ENCODE measurements at regions not wholly inside any gene's neighbourhood (a gene's known extent, or its start where the extent isn't known, plus 50 kb on each side); places are given as distances from the start of the nearest gene placed in this dataset.
A peak's percentile ranks its signal among the peaks of the same experiment; 100 is the strongest.
"Not testable (repeated sequence)": the region's sequence is repeated elsewhere in the genome, so short reads cannot be mapped to it uniquely, and the experiment has no call there.

- Histone ChIP-seq H3K27me3 (ENCODE audit: insufficient read depth, low read length) (peaks cover 14% of the 10 kb centered on the region), H3K36me3 (ENCODE audit: insufficient read depth, low read length) (no peaks in the 10 kb centered on the region), H3K4me3 (ENCODE audit: low read depth, low read length) (no peak overlapping the region)
Measured at GRCh38 chr4:54403700-54404453, 174.8 kb downstream of the PDGFRA start.

GRCh38 chr4:54409270-54409817 is 180.3 kb downstream of the PDGFRA start:
- H3K4me3 ChIP-seq (ENCODE audit: low read depth, low read length); H3K79me2 ChIP-seq (ENCODE audit: control insufficient read depth, insufficient read depth, low read length, unreplicated experiment); H3K4me1 ChIP-seq (ENCODE audit: control insufficient read depth, insufficient read depth, low read length, unreplicated experiment); H3K27ac ChIP-seq (ENCODE audit: low read depth, low read length); H2AFZ ChIP-seq (ENCODE audit: low read length, unreplicated experiment); H3K36me3 ChIP-seq (ENCODE audit: insufficient read depth, low read length): not testable (repeated sequence)
- H3K27me3 ChIP-seq (ENCODE audit: insufficient read depth, low read length): peaks cover 14% of the 10 kb centered on the region

More at GRCh38 chr4:54403700-54404453, 174.8 kb downstream of the PDGFRA start:
- Histone ChIP-seq H3K79me2 (ENCODE audit: control insufficient read depth, insufficient read depth, low read length, unreplicated experiment) (no peaks in the 10 kb centered on the region), H2AFZ (ENCODE audit: low read length, unreplicated experiment) (no peak overlapping the region), H3K27ac (ENCODE audit: low read depth, low read length) (no peak overlapping the region), H3K4me1 (ENCODE audit: control insufficient read depth, insufficient read depth, low read length, unreplicated experiment) (peaks cover 9% of the 10 kb centered on the region)

GRCh38 chr4:54414545-54414944 is 185.5 kb downstream of the PDGFRA start:
- Histone ChIP-seq H3K4me1 (ENCODE audit: control insufficient read depth, insufficient read depth, low read length, unreplicated experiment) (no peaks in the 10 kb centered on the region), H3K27ac (ENCODE audit: low read depth, low read length) (no peak overlapping the region), H3K27me3 (ENCODE audit: insufficient read depth, low read length) (no peaks in the 10 kb centered on the region), H3K4me3 (ENCODE audit: low read depth, low read length) (no peak overlapping the region), H2AFZ (ENCODE audit: low read length, unreplicated experiment) (no peak overlapping the region), H3K79me2 (ENCODE audit: control insufficient read depth, insufficient read depth, low read length, unreplicated experiment) (no peaks in the 10 kb centered on the region), H3K36me3 (ENCODE audit: insufficient read depth, low read length) (no peaks in the 10 kb centered on the region)

GRCh38 chr4:54417476-54417875 is 188.4 kb downstream of the PDGFRA start:
- no peak overlapping the region for H2AFZ ChIP-seq (ENCODE audit: low read length, unreplicated experiment)
- H3K27me3 ChIP-seq (ENCODE audit: insufficient read depth, low read length): no peaks in the 10 kb centered on the region
- H3K36me3 ChIP-seq (ENCODE audit: insufficient read depth, low read length): no peaks in the 10 kb centered on the region
- H3K27ac ChIP-seq (ENCODE audit: low read depth, low read length): no peak overlapping the region
- H3K4me1 ChIP-seq (ENCODE audit: control insufficient read depth, insufficient read depth, low read length, unreplicated experiment): no peaks in the 10 kb centered on the region
- no peaks in the 10 kb centered on the region for H3K79me2 ChIP-seq (ENCODE audit: control insufficient read depth, insufficient read depth, low read length, unreplicated experiment)
- no peak overlapping the region for H3K4me3 ChIP-seq (ENCODE audit: low read depth, low read length)

- Histone ChIP-seq H3K27ac (ENCODE audit: low read depth, low read length) (no peak overlapping the region), H3K4me1 (ENCODE audit: control insufficient read depth, insufficient read depth, low read length, unreplicated experiment) (no peaks in the 10 kb centered on the region), H3K36me3 (ENCODE audit: insufficient read depth, low read length) (no peaks in the 10 kb centered on the region), H3K4me3 (ENCODE audit: low read depth, low read length) (no peak overlapping the region), H3K79me2 (ENCODE audit: control insufficient read depth, insufficient read depth, low read length, unreplicated experiment) (no peaks in the 10 kb centered on the region), H3K27me3 (ENCODE audit: insufficient read depth, low read length) (no peaks in the 10 kb centered on the region), H2AFZ (ENCODE audit: low read length, unreplicated experiment) (no peak overlapping the region)
Measured at GRCh38 chr4:54418468-54418867, 189.4 kb downstream of the PDGFRA start.

- H2AFZ ChIP-seq (ENCODE audit: low read length, unreplicated experiment): no peak overlapping the region
- H3K4me3 ChIP-seq (ENCODE audit: low read depth, low read length): no peak overlapping the region
- H3K79me2 ChIP-seq (ENCODE audit: control insufficient read depth, insufficient read depth, low read length, unreplicated experiment): no peaks in the 10 kb centered on the region
- 0 out of 2 replicates have a peak overlapping the region, but pooled peaks have one; percentile 38 for H3K27ac ChIP-seq (ENCODE audit: low read depth, low read length)
- H3K27me3 ChIP-seq (ENCODE audit: insufficient read depth, low read length): peaks cover 9% of the 10 kb centered on the region; the same call in 1 of the 2 replicates
- H3K4me1 ChIP-seq (ENCODE audit: control insufficient read depth, insufficient read depth, low read length, unreplicated experiment): no peaks in the 10 kb centered on the region
- no peaks in the 10 kb centered on the region for H3K36me3 ChIP-seq (ENCODE audit: insufficient read depth, low read length)
Measured at GRCh38 chr4:54423066-54423465, 194.0 kb downstream of the PDGFRA start.

- H3K27ac ChIP-seq (ENCODE audit: low read depth, low read length): no peak overlapping the region
- no peaks in the 10 kb centered on the region for H3K4me1 ChIP-seq (ENCODE audit: control insufficient read depth, insufficient read depth, low read length, unreplicated experiment)
- H3K36me3 ChIP-seq (ENCODE audit: insufficient read depth, low read length): no peaks in the 10 kb centered on the region
- H3K27me3 ChIP-seq (ENCODE audit: insufficient read depth, low read length): peaks cover 20% of the 10 kb centered on the region; the same call in 1 of the 2 replicates
- H3K79me2 ChIP-seq (ENCODE audit: control insufficient read depth, insufficient read depth, low read length, unreplicated experiment): no peaks in the 10 kb centered on the region
- no peak overlapping the region for H3K4me3 ChIP-seq (ENCODE audit: low read depth, low read length)
- no peak overlapping the region for H2AFZ ChIP-seq (ENCODE audit: low read length, unreplicated experiment)
Measured at GRCh38 chr4:54427826-54428225, 198.7 kb downstream of the PDGFRA start.

- Histone ChIP-seq H3K27ac (ENCODE audit: low read depth, low read length) (no peak overlapping the region), H3K4me1 (ENCODE audit: control insufficient read depth, insufficient read depth, low read length, unreplicated experiment) (no peaks in the 10 kb centered on the region), H3K4me3 (ENCODE audit: low read depth, low read length) (no peak overlapping the region), H3K27me3 (ENCODE audit: insufficient read depth, low read length) (peaks cover 20% of the 10 kb centered on the region; the same call in 1 of the 2 replicates), H3K79me2 (ENCODE audit: control insufficient read depth, insufficient read depth, low read length, unreplicated experiment) (no peaks in the 10 kb centered on the region), H2AFZ (ENCODE audit: low read length, unreplicated experiment) (no peak overlapping the region), H3K36me3 (ENCODE audit: insufficient read depth, low read length) (no peaks in the 10 kb centered on the region)
Measured at GRCh38 chr4:54428940-54429339, 199.8 kb downstream of the PDGFRA start.

GRCh38 chr4:54433686-54434085 is 204.6 kb downstream of the PDGFRA start:
- no peak overlapping the region for H3K4me3 ChIP-seq (ENCODE audit: low read depth, low read length)
- no peak overlapping the region for H2AFZ ChIP-seq (ENCODE audit: low read length, unreplicated experiment)
- no peaks in the 10 kb centered on the region for H3K4me1 ChIP-seq (ENCODE audit: control insufficient read depth, insufficient read depth, low read length, unreplicated experiment)
- H3K27me3 ChIP-seq (ENCODE audit: insufficient read depth, low read length): peaks cover 38% of the 10 kb centered on the region
- no peak overlapping the region for H3K27ac ChIP-seq (ENCODE audit: low read depth, low read length)
- H3K36me3 ChIP-seq (ENCODE audit: insufficient read depth, low read length): no peaks in the 10 kb centered on the region
- H3K79me2 ChIP-seq (ENCODE audit: control insufficient read depth, insufficient read depth, low read length, unreplicated experiment): no peaks in the 10 kb centered on the region

- H3K79me2 ChIP-seq (ENCODE audit: control insufficient read depth, insufficient read depth, low read length, unreplicated experiment): no peaks in the 10 kb centered on the region
- H3K36me3 ChIP-seq (ENCODE audit: insufficient read depth, low read length): no peaks in the 10 kb centered on the region
- peak overlapping the region; percentile 39; the same call in 1 of the 2 replicates for H3K4me3 ChIP-seq (ENCODE audit: low read depth, low read length)
- H3K27me3 ChIP-seq (ENCODE audit: insufficient read depth, low read length): peaks cover 26% of the 10 kb centered on the region
- no peak overlapping the region for H3K27ac ChIP-seq (ENCODE audit: low read depth, low read length)
- H2AFZ ChIP-seq (ENCODE audit: low read length, unreplicated experiment): no peak overlapping the region
- H3K4me1 ChIP-seq (ENCODE audit: control insufficient read depth, insufficient read depth, low read length, unreplicated experiment): no peaks in the 10 kb centered on the region
Measured at GRCh38 chr4:54439831-54440243, 210.7 kb downstream of the PDGFRA start.

Measured in ACC112 (cell line).